Panc1 (cell line): ENCODE measurements at regions not wholly inside any gene's neighbourhood (a gene's known extent, or its start where the extent isn't known, plus 50 kb on each side); places are given as distances from the start of the nearest gene placed in this dataset.

Experiments
- CTCF ChIP-seq: fragments of 450-650 bp; IDR thresholded peaks from 2 replicates; pipeline ENCODE4 v1.5.1; 2017; ENCODE audit warnings: mild to moderate bottlenecking
- POLR2AphosphoS5 ChIP-seq: IDR thresholded peaks from 2 replicates; pipeline ENCODE4 v1.6.1; 2012; ENCODE audit warnings: mild to moderate bottlenecking, low read depth, low read length, moderate library complexity
- REST ChIP-seq, 2 experiments: IDR thresholded peaks; 2 replicates each; pipeline ENCODE4 v1.6.1; 2011 to 2012; ENCODE audit warnings: low read depth in 2 of 2, control low read depth in 1 of 2, low read length in 1 of 2, mild to moderate bottlenecking in 1 of 2, moderate library complexity in 1 of 2; ENCODE audit not compliant: insufficient read depth in 1 of 2
- SIN3A ChIP-seq: IDR thresholded peaks from 2 replicates; pipeline ENCODE4 v1.6.1; 2012; ENCODE audit warnings: low read depth, mild to moderate bottlenecking, low read length, moderate library complexity, borderline replicate concordance; ENCODE audit not compliant: insufficient read depth

- TF ChIP-seq CTCF (no peak), SIN3A (no peak), POLR2AphosphoS5 (no peak), REST (IDR thresholded peaks at IDR 0.05; ENCODE audit: insufficient read depth in 1 of 2, low read depth in 2 of 2, low read length in 1 of 2) (no peak)
Observed at GRCh38 chr13:55437162-55437561, 1703.6 kb upstream of the PRR20A start.
